ENCODE measurements at regions not wholly inside any gene's neighbourhood (a gene's known extent, or its start where the extent isn't known, plus 50 kb on each side); places are given as distances from the start of the nearest gene placed in this dataset.

- Histone ChIP-seq H3K4me3 (ENCODE audit: low read depth, low read length) (no peak overlapping the region), H3K27ac (no peak overlapping the region), H3K27me3 (replicated peaks) (no peaks in the 10 kb centered on the region), H3K36me3 (replicated peaks) (no peaks in the 10 kb centered on the region)
- no peak for TF ChIP-seq CTCF (IDR thresholded peaks at IDR 0.05; ENCODE audit: low read depth, low read length, missing control alignments)
- DNase-seq = no peak
- in situ Hi-C loops (cut with HindIII; ENCODE audit: low pct_ligation_motif_present, low sequenced_read_pairs) = no loop called here
Observed at GRCh38 chr7:131800531-131800930, 244.1 kb upstream of the PODXL start.

GRCh38 chr7:131800008-131800407 is 243.6 kb upstream of the PODXL start:
- in situ Hi-C loops (cut with HindIII; ENCODE audit: low pct_ligation_motif_present, low sequenced_read_pairs) = no loop called here

GRCh38 chr7:131797841-131798240 is 241.4 kb upstream of the PODXL start:
- Histone ChIP-seq H3K27me3 (replicated peaks) (no peaks in the 10 kb centered on the region), H3K4me3 (ENCODE audit: low read depth, low read length) (no peak overlapping the region), H3K27ac (no peak overlapping the region), H3K36me3 (replicated peaks) (no peaks in the 10 kb centered on the region)
- DNase-seq = no peak
- in situ Hi-C loops (cut with HindIII; ENCODE audit: low pct_ligation_motif_present, low sequenced_read_pairs) = no loop called here
- no peak for TF ChIP-seq CTCF (IDR thresholded peaks at IDR 0.05; ENCODE audit: low read depth, low read length, missing control alignments)

More at GRCh38 chr7:131800008-131800407, 243.6 kb upstream of the PODXL start:
- H3K4me3 ChIP-seq (ENCODE audit: low read depth, low read length) = no peak overlapping the region
- no peak for DNase-seq
- H3K27me3 ChIP-seq (replicated peaks) = no peaks in the 10 kb centered on the region
- no peak overlapping the region for H3K27ac ChIP-seq
- H3K36me3 ChIP-seq (replicated peaks) = no peaks in the 10 kb centered on the region
- TF ChIP-seq CTCF (IDR thresholded peaks at IDR 0.05; ENCODE audit: low read depth, low read length, missing control alignments) = no peak

GRCh38 chr7:131795400-131795799 is 239.0 kb upstream of the PODXL start:
- Histone ChIP-seq H3K27me3 (replicated peaks) (no peaks in the 10 kb centered on the region), H3K4me3 (ENCODE audit: low read depth, low read length) (no peak overlapping the region), H3K27ac (no peak overlapping the region), H3K36me3 (replicated peaks) (no peaks in the 10 kb centered on the region)
- DNase-seq = no peak
- no peak for TF ChIP-seq CTCF (IDR thresholded peaks at IDR 0.05; ENCODE audit: low read depth, low read length, missing control alignments)
- in situ Hi-C loops (cut with HindIII; ENCODE audit: low pct_ligation_motif_present, low sequenced_read_pairs) = no loop called here

- Histone ChIP-seq H3K36me3 (replicated peaks) (no peaks in the 10 kb centered on the region), H3K27ac (no peak overlapping the region), H3K27me3 (replicated peaks) (no peaks in the 10 kb centered on the region), H3K4me3 (ENCODE audit: low read depth, low read length) (no peak overlapping the region)
- no peak for TF ChIP-seq CTCF (IDR thresholded peaks at IDR 0.05; ENCODE audit: low read depth, low read length, missing control alignments)
- in situ Hi-C loops (cut with HindIII; ENCODE audit: low pct_ligation_motif_present, low sequenced_read_pairs) = no loop called here
- no peak for DNase-seq
Observed at GRCh38 chr7:131792311-131792710, 235.9 kb upstream of the PODXL start.

GRCh38 chr7:131787101-131787500 is 230.7 kb upstream of the PODXL start:
- no peak overlapping the region for H3K27ac ChIP-seq
- no peak for DNase-seq
- H3K36me3 ChIP-seq (replicated peaks) = no peaks in the 10 kb centered on the region
- H3K4me3 ChIP-seq (ENCODE audit: low read depth, low read length) = no peak overlapping the region
- H3K27me3 ChIP-seq (replicated peaks) = no peaks in the 10 kb centered on the region
- in situ Hi-C loops (cut with HindIII; ENCODE audit: low pct_ligation_motif_present, low sequenced_read_pairs) = no loop called here
- TF ChIP-seq CTCF (IDR thresholded peaks at IDR 0.05; ENCODE audit: low read depth, low read length, missing control alignments) = no peak
